ENCODE measurements at regions not wholly inside any gene's neighbourhood (a gene's known extent, or its start where the extent isn't known, plus 50 kb on each side); places are given as distances from the start of the nearest gene placed in this dataset.

- H3K27me3 Mint-ChIP-seq, result no peaks in the 10 kb centered on the region
- no peaks in the 10 kb centered on the region for H3K36me3 Mint-ChIP-seq
- no peak overlapping the region for H3K27ac Mint-ChIP-seq
- H3K4me3 Mint-ChIP-seq, result no peak overlapping the region
- DNase-seq, result no peak
- ATAC-seq (replicated peaks), result no peak
- no peaks in the 10 kb centered on the region for H3K4me1 Mint-ChIP-seq
- peaks cover 2% of the 10 kb centered on the region in 2 donors for H3K9me3 Mint-ChIP-seq
Measured at GRCh38 chr12:20967756-20968155, 157.3 kb downstream of the SLCO1B3 start.

GRCh38 chr12:20969766-20970165, 159.3 kb downstream of the SLCO1B3 start:
- H3K4me3 Mint-ChIP-seq, result no peak overlapping the region

DNA sequence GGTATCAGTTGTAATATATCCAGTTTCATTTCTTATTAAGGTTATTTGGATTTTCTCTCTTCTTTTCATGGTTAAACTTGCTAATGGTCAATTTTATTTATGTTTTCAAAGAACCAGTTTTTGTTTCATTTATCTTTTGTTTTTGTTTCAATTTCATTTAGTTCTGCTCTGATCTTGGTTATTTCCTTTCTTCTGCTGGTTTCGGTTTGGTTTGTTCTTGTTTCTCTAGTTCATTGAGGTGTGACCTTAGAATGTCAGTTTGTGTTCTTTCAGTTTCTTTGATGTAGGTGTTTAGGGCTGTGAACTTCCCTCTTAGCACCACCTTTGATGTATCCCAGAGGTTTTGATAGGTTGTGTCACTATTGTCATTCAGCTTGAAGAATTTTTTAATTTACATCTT, 145.6 kb upstream of the SLCO1B1 start:
- Mint-ChIP-seq H3K4me3 (no peak overlapping the region), H3K36me3 (no peaks in the 10 kb centered on the region), H3K27ac (peak overlapping the region; percentile 4), H3K9me3 (peaks cover 12 to 19% of the 10 kb centered on the region in 2 donors), H3K27me3 (no peaks in the 10 kb centered on the region), H3K4me1 (peaks cover 3 to 6% of the 10 kb centered on the region in 2 donors)
- no peak for ATAC-seq (replicated peaks)
- DNase-seq, result no peak

More at GRCh38 chr12:20969766-20970165, 159.3 kb downstream of the SLCO1B3 start:
- Mint-ChIP-seq H3K4me1 (no peaks in the 10 kb centered on the region), H3K36me3 (no peaks in the 10 kb centered on the region), H3K27ac (no peak overlapping the region), H3K9me3 (peaks cover 5 to 7% of the 10 kb centered on the region in 2 donors), H3K27me3 (no peaks in the 10 kb centered on the region)
- no peak for ATAC-seq (replicated peaks)
- DNase-seq, result no peak

DNA sequence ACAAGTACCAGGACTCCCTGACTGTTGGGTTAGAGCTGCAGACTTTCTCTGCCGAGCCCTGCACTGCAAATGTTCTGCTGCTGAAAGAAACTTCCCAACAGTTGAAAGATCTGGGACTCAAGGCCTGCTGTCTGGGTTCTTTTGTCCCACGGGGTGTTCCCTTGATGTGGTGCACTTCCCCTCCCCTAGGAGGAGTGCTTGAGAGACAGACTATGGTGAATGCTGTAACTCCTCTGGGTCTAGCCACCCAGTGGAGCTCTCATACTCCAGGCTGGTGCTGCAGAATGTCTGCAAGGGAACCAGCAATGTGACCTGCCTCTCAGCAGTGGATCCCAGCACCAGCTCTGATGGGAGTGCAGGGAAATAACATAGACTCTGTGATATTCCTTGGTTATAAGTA, 129.2 kb upstream of the SLCO1B1 start:
- no peak for ATAC-seq (replicated peaks)
- Mint-ChIP-seq H3K4me3 (no peak overlapping the region), H3K27me3 (no peaks in the 10 kb centered on the region), H3K27ac (no peak overlapping the region), H3K36me3 (no peaks in the 10 kb centered on the region), H3K9me3 (peaks cover 3 to 5% of the 10 kb centered on the region in 2 donors), H3K4me1 (no peaks in the 10 kb centered on the region)
- DNase-seq, result no peak

DNA sequence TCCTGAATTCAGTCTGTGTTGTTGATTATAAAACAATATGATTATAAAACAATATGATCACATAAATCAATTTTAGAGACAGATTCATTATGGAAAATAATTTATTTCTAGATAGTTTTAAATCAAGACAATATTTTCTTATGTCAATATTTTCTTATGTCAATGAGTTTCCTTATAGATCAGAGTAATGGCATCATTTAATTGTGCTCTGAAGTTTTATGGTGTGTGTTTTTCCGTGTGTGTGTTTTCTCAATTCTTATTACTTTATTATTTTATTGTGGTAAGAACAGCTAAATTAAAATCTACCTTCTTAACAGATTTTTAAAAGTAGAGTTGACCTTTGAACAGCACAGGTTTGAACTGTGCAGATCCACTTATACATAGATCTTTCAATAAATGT, 105.3 kb upstream of the SLCO1B1 start:
- DNase-seq (no peak), ATAC-seq (replicated peaks) (no peak)
- H3K4me1 Mint-ChIP-seq, result no peaks in the 10 kb centered on the region
- H3K36me3 Mint-ChIP-seq, result no peaks in the 10 kb centered on the region
- peaks cover 4 to 8% of the 10 kb centered on the region in 2 donors for H3K9me3 Mint-ChIP-seq
- no peak overlapping the region for H3K4me3 Mint-ChIP-seq
- no peaks in the 10 kb centered on the region for H3K27me3 Mint-ChIP-seq
- H3K27ac Mint-ChIP-seq, result no peak overlapping the region

DNA sequence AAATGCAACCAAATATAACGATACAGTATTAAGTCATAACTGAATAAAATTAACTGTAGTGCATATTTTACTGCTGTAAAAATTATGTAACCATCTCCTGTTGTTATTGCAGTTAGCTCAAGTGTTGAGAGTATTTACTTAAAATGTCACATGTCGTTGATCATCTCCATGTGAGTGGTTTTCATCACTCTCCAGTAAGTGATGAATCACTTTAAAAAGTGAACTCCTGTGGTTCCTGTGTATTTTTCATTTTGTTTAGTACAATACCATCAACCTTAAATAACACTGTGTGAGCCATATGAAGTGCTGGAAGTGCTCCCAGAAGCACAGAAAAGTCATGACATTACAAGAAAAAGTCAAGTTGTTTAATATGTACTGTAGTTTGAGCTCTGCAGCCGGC, 104.7 kb upstream of the SLCO1B1 start:
- ATAC-seq (replicated peaks) (no peak), DNase-seq (no peak)
- Mint-ChIP-seq H3K27me3 (no peaks in the 10 kb centered on the region), H3K36me3 (no peaks in the 10 kb centered on the region), H3K4me1 (no peaks in the 10 kb centered on the region), H3K9me3 (peaks cover 4 to 8% of the 10 kb centered on the region in 2 donors), H3K4me3 (no peak overlapping the region), H3K27ac (no peak overlapping the region)

- DNase-seq (no peak), ATAC-seq (replicated peaks) (no peak)
- Mint-ChIP-seq H3K4me1 (no peaks in the 10 kb centered on the region), H3K9me3 (no peaks in the 10 kb centered on the region), H3K27ac (no peak overlapping the region), H3K27me3 (no peaks in the 10 kb centered on the region), H3K4me3 (no peak overlapping the region), H3K36me3 (no peaks in the 10 kb centered on the region)
Measured at GRCh38 chr12:21054334-21054733, 76.7 kb upstream of the SLCO1B1 start.

- H3K4me1 Mint-ChIP-seq, result no peaks in the 10 kb centered on the region
- peaks cover 7 to 13% of the 10 kb centered on the region in 2 donors for H3K9me3 Mint-ChIP-seq
- H3K4me3 Mint-ChIP-seq, result no peak overlapping the region
Measured at GRCh38 chr12:21065845-21066244, 65.1 kb upstream of the SLCO1B1 start.

DNA sequence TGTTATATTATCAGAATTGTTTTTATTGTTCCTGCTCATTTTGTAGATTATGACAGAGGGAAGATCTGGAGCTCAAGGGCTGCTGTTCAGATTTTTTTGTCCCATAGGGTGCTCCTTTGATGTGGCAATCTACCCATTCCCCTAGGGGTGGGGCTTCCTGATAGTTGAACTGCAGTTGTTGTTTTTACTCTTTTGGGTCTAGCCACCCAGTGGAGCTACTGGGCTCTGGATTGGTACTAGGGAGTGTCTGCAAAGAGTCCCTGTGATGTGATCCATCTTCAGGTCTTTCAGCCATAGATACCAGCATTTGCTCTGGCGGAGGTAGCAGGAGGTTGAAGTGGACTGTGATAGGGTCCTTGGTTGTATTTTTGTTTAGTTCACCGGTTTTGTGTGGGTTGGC, 57.9 kb upstream of the SLCO1B1 start:
- Mint-ChIP-seq H3K4me3 (no peak overlapping the region), H3K27ac (no peak overlapping the region), H3K9me3 (peaks cover 0 to 12% of the 10 kb centered on the region in 2 donors), H3K27me3 (no peaks in the 10 kb centered on the region), H3K36me3 (no peaks in the 10 kb centered on the region), H3K4me1 (no peaks in the 10 kb centered on the region)
- no peak for DNase-seq
- ATAC-seq (replicated peaks), result no peak

More at GRCh38 chr12:21065845-21066244, 65.1 kb upstream of the SLCO1B1 start:
- no peak overlapping the region for H3K27ac Mint-ChIP-seq
- no peaks in the 10 kb centered on the region for H3K36me3 Mint-ChIP-seq
- DNase-seq, result no peak
- no peaks in the 10 kb centered on the region for H3K27me3 Mint-ChIP-seq
- no peak for ATAC-seq (replicated peaks)

DNA sequence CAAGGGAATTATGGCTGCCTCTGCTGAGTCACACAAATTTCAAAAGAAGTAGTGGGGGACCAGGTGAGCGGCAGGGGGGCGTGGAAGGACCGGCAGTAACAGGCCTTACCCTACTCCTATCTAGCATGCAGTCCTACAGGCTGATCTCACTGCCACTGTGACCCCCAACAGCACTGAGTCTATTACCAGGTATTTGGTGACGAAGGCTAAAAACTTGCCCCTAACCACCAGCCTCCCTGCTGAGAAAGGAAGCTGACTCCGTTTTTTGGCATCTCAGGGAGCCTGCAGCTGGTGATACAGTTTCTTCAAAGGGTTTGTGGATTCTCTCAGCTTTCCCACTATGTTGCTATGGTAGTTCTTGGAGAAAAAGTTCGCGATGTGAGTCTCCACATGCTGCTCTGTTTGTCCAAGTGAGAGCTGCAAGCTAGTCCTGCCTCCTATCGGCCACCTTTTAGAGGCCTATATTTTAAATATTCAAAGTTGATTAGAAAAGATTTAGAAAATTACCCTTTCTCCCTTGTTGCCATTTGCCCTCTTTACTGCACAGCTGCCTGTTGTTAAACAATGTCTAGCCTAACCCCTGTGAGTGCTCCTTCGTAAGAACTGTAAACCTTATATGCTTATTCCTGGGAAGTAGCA, 57.1 kb upstream of the SLCO1B1 start:
- ATAC-seq (replicated peaks), result no peak
- Mint-ChIP-seq H3K4me3 (no peak overlapping the region), H3K27me3 (no peaks in the 10 kb centered on the region), H3K4me1 (no peaks in the 10 kb centered on the region), H3K27ac (no peak overlapping the region), H3K9me3 (peaks cover 5 to 12% of the 10 kb centered on the region in 2 donors), H3K36me3 (no peaks in the 10 kb centered on the region)
- no peak for DNase-seq
